Ammon's horn (tissue), 1 donor: ENCODE measurements at regions not wholly inside any gene's neighbourhood (a gene's known extent, or its start where the extent isn't known, plus 50 kb on each side); places are given as distances from the start of the nearest gene placed in this dataset.
"Not testable (repeated sequence)": the region's sequence is repeated elsewhere in the genome, so short reads cannot be mapped to it uniquely, and the experiment has no call there.

ENCODE experiments used
- DNase-seq: peaks from one replicate; pipeline ENCODE4 v3.0.0-alpha.2; 2016; ENCODE audit warnings: low spot score

- DNase-seq = no peak
These were observed 151.9 kb downstream of the EMP1 start for GRCh38 chr12:13348464-13348863.

DNA sequence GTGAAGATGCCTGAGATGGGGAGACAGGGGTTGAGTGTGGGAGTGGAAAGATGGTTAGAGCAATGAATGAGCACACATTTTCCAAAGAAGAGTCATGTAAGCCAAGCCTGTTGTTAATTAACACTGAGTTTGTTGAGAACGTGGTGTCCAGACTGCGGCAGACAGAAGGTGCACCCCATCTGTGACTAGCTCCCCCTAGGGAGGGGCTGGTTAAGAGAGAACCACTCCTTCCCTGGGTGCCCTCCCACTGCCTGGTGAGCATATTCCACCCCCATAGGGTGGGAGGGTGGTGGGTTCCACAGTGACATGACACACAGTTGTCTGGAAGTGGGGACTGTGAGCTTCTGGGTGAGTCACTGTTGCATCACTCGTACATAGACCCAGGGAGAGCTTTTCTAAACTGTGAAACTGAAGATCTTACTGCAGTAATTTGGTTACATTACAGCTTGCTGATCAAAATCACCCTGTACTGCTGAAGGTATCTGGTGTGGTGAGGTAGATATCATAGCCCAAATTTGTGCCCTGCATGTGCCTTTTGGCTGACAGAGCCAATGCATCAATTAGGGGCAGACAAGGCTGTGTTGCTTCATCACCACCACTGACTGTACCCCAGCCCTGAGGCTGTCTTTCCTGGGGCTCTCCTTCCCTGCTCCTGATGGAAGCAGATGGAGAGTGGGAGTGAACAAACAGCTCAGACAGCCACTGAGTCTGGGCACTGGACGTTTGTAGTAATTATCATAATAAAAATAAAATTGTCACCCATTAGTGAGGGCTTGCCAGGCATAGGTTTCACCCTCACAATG is 150.9 kb downstream of the EMP1 start:
- peak; percentile 86 for DNase-seq

DNA sequence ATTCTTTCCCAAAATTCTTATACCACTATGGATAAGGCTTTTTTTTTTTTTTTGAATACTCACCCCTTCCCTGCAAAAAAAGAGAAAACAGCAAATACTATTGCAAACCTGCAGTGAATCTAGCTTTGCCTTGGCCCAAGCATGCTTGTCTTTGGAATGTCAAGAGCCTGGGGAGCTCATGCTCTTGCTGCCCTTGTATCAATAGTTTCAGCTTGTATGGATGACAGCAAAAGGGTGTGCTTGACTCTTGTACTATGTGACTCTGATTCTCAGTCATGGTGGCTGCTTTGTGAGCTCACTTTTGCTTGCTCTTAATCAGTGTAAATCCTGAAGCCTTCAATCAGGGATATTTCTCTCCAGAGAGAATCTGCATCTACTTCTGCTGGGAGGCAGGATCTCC is 149.2 kb downstream of the EMP1 start:
- no peak for DNase-seq

DNA sequence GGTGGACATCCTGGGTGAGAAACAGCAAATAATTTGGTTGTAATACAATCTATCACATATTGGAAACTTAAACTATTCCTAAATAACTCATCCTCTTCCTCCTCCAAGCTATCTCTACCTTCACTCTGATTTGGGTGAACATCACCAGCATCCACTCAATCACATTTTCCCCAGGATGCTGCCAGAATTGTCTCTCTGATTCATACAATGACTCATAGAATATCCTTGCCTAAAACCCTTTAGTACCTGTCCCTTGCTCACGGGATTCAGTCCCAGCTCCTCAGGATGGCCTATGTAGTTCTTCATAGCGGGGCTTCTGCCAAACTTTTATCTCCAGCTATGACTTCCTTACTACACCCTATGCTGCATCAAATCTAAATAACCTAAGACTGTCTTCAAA is 146.8 kb downstream of the EMP1 start:
- no peak for DNase-seq

GRCh38 chr12:13342971-13343370 is 146.4 kb downstream of the EMP1 start:
- no peak for DNase-seq

DNA sequence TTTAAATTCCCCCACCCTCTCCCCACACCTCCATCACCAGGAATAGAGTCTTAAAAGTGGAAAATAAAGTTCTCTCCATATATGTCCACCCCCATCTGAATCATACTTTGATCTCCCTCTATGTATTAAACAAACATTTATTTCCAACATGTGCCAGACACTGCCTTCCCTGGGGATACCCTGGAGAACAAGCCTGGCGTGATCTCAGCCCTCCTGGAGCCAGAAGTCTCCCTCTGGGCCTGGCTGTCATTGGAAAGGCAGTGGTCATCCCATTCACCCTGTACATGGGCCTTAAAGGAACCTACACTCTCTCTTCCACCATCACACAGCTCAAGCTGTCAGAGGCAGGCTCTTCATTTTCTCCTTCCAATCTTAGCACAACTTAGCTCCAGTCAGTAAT is 143.6 kb downstream of the EMP1 start:
- no peak for DNase-seq

DNA sequence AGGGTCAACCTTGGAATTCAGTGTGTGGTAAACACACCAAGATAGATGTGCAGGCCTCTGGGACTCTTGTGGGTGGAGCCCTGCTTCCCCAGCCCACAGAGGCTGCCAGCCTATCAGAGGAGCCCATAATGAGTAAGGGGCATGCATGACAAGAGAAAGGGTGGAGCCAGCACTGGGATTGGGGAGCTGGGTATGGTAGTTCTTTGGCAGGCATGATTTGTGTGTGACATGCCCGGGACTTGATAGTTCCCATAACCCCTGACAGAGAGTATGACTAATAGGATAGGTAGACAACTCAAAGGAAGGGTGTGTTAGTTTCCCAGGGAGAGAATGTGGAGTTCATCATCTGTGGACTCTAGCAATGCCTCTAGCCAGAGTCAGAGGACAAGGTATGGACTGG is 143.0 kb downstream of the EMP1 start:
- no peak for DNase-seq

- DNase-seq = no peak
These were observed 142.6 kb downstream of the EMP1 start for GRCh38 chr12:13339091-13339490.

DNA sequence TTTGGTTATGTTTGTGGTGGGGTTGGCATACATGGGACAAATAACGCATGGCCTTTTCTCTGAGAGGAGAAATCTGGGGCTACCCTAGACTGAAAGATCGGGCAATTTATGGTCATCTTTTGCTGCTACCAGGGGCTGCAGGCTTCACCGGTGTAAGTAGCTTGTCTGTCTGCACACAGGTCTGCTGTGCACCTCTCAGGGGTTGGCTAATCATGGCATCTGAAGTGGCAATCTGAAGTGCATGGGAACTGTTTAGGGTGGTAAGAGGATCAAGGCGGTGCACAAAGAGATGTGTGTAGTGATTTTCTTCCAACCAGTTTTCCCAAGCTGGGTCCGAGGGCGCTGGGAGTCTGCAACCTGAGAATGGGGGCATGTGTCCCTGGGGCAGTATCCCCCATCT is 141.3 kb downstream of the EMP1 start:
- DNase-seq = no peak

GRCh38 chr12:13336216-13336615 is 139.7 kb downstream of the EMP1 start:
- DNase-seq = no peak

DNA sequence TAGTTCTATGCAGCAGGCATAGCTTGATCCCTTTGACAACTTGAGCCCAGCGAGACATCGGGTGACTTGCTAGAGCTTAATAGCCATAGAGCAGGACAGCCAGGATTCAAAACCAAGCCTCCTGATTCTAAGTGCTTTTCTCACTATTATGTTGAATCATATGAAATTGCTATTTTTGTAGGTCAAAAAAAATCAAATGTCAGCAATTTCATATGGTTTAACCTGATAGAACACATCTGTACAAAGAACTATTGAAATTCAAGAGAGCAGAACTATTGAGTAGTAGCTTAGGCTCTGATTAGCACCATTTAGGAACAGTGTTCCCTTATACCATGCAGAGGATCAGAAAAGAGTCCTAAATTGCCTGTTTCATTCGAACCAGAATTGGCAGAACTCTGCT is 132.0 kb downstream of the EMP1 start:
- no peak for DNase-seq

DNA sequence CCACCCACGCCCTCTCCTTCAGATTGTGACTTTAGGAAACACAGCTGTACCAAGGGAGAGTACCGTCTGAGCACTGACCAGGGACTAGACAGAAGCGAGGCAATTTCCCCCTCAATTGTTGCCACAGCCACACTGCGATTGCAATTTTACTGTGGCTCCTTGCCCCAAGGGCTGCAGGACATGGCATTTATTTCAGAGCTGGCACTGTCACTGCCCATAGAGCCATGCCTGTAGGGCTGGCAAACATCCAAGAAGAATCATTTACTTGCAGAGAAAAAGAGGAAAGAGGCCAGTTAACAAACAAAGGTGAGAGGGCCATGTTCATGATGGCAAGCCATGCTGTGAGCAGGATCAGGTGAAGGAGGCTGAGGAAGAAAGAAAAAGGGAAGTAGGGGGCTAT is 129.6 kb downstream of the EMP1 start:
- DNase-seq = no peak

- DNase-seq = not testable (repeated sequence)
These were observed 128.5 kb downstream of the EMP1 start for GRCh38 chr12:13325037-13325436.

GRCh38 chr12:13318231-13319015 is 121.9 kb downstream of the EMP1 start:
- DNase-seq = no peak

DNA sequence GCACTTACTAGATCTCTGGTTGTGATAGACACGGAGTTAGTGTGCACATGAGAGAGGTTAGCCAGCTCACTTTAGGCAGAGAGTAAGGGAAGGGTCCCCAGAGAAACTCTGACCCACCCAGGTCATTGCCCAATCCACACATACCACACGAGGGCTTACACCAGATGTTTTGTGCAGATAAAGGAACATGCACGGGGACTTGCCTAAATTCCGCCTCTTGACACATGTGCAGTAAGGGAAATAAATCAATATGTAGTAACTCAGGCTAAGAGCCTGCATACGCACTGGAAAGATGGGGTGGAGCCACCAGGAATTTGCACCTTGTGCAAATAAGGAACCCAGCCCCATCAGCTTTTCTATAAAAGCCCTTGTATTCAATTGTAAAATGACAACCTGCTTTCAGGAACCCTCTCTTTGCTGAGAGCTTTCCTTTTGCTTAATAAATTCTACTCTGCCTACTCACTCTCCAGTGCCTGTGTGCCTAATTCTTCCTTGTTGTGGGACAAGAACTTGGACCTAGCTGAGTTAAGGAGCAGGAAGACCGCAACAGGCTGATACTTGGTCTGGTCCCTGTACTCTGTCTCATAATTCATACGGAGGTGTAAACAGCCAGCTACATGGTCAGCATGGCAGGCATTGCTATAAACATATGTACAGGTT is 120.2 kb downstream of the EMP1 start:
- no peak for DNase-seq

DNA sequence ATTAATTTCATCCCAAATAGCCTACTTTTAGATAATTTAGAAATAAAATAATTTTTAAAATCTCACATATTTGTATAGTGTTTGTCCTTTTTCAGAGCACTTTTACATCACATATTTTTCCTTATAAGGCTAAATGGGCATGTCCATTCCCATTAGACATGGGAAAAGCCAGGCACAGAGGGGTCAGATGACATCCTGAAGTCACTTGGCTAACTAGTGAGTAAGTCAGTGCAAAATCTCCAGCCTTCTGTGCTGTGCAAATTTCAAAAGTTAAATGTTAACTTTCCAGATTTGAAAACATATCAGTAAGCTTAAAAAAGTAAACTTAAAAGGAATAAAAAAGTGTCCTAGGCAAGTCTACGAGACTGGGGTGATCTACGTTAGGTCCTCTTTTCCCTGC is 117.4 kb downstream of the EMP1 start:
- DNase-seq = no peak

DNA sequence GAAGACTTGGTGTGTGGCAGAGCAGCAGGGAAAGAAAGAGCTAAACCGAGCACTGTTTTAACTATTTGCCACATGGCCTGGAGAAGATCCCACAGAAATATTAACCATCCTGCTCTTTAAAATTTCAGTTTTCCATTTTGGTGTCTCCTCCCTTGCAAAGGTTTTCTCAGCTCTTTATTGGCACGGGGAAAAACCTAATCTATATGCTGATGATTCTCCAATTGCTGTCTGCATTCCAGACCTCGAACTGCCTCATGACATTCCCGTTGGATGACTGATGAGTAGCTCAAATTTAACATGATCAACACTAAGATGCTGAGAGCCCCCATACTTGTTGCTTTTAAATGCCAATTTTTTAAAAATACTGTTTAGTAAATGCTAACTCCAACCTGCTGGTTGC is 115.0 kb downstream of the EMP1 start:
- no peak for DNase-seq

DNA sequence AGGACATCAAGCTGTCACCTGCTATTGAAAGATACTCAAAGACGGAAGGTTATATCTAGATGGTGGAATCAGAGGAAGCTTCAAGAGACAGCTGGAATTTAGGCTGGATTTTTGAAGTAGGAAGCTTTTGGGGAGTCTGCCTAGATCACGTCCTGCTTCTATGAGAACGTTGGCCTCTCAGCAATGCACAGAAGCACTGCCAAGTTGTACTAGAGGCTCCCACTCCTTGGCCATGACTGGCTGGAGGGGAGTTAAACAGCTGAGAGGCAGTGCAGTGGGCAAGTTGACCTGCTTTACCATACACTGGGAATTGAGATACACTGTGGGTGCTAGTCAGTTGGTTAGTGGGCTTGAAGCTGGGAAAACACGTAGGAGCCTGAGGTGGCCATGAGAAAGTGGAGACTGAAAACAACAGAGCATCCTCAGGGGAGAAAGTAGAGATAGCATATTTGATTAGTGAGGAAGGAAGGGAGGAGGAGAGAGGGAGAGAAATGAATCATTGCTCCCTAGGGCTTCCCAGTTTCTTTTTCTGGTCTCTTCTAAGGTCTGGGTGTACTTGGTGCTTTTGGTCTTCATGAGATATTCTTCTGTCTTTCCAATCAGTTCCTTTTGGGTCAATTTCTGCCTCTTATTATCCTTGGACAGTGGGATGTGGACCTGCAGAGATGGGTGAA is 110.8 kb downstream of the EMP1 start:
- DNase-seq = no peak

GRCh38 chr12:13304924-13305323 is 108.4 kb downstream of the EMP1 start:
- DNase-seq = no peak

GRCh38 chr12:13299457-13299856 is 102.9 kb downstream of the EMP1 start:
- DNase-seq = no peak

DNA sequence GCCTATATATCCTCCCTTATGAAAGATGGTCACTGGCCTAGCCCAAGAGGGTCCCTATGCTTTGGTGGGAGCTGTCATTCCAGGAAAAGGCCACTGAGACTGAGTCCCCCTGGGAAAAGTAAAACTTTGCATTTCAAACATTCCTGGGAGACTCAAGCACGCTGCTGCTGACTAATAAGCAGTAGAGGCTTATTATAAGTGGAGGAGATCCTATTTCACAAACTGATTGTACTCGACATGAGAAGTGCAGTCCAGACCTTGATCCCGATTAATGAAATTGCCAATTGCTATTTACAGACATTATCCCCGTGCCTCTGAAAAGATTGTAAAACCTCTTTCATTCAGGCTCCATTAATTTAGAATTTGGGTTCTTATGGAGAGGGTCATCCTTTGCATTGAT is 96.6 kb downstream of the EMP1 start:
- DNase-seq = no peak

- DNase-seq = no peak
These were observed 93.2 kb downstream of the EMP1 start for GRCh38 chr12:13289653-13290289.
